HuH-7 (cell line): ENCODE measurements at regions not wholly inside any gene's neighbourhood (a gene's known extent, or its start where the extent isn't known, plus 50 kb on each side); places are given as distances from the start of the nearest gene placed in this dataset.
A peak's percentile ranks its signal among the peaks of the same experiment; 100 is the strongest.

Source experiments
- DNase-seq: peaks from one replicate; pipeline ENCODE4 v3.0.0; 2011; ENCODE audit warnings: low spot score

DNA sequence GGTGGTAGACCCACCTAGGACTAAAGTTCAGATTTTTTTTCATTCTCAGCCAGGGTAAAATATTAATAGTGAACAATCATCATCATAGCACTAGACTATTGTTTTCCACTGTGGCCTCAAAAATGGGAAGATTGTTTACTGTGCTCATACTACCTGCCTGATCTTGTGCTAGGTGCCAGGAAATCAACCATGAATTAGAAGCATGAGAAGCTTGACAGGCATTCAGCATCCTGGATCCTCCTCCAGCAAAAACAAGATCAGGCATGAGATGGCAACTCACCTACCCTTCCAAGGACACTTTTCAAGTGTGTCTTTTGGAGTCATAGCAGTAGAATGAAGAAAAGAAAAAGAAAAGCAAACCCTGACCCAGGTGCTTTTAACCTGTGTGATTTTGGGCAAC is 174.2 kb downstream of the CYLD start:
- DNase-seq = no peak

DNA sequence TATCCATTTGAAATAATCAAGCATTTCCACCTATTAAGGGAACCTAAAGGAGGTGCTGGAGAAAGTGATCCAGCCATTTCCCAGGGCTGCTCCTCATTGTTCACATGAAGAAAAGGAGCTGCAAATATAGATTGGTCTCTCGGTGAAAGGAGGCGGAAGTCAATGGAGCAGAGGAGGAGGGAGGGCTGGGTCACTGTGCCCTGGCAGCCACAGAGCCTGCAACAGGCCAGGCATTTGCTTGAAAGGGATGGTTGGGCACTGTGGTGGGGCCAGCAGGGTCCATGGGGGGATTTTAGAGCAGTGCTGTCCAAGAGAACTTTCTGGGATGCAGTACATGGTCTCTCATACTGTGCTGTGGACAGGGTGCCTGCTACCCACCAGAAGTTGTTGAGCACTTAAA is 173.2 kb downstream of the CYLD start:
- DNase-seq = no peak

DNA sequence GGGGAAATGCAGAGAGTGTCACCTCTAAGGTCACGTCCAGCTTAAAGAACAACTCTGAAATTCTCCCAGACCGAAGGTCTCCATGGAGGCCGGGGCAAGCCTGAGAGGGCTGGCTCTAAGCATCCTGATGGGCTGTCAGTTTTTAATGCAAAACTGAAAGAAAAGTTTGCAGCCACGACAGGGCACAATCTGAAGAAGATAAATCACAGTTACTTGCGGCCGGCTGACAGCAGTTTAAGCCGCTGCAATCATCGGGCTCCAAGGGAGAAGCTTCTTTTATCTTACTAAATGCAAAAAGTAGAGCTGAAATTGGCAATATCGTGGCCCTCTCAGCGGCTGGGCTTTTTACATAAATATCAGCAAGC is 168.8 kb downstream of the CYLD start:
- no peak for DNase-seq

DNA sequence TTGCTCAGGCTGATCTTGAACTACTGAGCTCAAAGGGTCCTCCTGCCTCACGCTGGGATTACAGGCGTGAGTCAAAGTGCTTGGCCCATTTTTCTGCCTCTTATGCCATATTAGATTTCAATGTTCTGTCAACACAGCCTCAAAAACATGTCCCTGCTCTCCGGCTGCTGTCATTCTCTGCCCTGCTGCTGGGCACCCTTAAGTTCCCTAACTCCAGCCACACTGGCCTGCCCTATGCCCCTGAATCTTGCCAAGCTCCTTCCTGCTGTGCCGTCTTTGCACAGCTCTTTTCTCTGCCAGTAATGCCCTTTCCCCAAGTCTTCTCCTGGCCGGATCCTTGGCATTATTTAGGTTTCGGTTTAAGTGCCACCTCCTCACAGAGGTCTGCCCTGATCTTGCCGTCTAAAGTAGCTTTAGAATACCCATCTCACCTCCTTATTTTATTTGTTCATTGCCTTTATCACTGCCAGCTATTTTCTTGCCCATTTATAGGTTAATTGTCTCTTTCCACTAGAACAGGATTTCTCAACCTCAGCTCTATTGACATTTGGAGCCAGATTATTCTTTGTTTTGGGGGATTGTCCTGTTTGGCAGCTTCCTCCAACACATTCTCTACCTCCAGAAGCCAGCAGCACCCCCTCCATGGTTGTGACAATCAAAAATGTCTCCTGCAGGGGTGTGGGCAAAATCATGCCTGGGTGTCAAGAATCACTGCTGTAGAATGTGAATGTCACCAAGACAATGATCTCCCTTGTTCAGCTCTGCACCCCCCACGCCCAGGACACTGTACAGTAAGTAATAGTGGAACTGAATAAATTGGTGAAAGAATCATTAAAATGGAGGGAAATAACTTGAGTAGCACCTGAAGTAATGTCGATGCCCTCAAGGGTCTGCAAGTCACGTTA is 168.2 kb downstream of the CYLD start:
- no peak for DNase-seq

DNA sequence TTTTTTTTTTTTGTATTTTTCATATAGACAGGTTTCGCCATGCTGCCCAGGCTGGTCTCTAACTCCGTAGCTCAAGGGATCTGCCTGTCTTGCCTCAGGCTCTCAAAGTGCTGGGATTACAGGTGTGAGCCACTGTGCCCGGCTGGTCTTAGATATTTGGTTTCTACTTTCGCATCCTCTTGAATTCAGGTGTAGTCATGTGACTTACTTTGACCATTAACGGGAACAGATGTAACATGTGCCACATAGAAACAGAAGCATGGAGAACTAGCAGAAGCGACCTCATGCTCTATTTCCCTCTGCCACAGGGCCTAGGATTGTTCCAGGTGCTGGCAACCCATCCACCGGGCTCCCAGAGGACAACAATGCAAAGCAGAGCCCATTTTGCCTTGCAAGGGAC is 166.6 kb downstream of the CYLD start:
- no peak for DNase-seq

DNA sequence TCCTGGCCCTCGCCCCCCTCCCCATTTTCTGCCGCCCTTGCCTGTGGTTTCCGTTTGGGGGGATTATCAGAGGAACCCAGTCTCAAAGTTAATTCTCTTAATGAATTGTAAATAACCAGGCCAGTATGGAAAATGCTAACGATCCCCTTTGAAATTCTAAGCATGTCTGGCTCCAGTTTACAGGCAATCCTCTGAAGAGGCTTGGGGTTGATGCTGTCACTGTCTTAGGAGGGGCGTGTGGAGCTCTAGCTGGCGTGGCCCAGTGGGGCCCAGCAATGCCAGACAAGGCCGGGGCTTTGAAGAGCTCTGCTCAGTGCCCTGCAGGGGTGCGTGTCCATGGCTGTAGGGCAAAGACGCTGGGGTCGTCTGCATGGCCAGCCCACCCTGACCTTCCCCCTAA is 164.6 kb downstream of the CYLD start:
- no peak for DNase-seq

DNA sequence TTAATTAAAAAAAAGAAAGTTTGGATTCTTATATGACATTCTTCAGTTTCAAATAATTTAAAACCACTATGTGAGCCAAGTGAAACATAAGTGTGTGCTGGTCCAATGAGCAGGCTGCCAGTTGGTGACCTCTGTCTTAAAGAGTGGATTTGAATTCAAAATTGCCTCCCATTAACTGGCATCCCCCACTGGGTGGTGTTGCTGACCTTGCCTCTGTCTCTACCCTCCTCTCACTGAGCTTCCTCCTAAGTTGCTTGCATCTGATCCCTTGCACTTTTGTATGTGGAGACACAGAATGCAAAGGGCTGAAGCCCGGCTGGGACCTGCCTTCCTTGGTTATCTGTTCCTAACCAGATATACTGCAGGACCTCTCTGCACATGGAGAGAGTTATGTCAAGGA is 160.6 kb downstream of the CYLD start:
- DNase-seq = no peak

DNA sequence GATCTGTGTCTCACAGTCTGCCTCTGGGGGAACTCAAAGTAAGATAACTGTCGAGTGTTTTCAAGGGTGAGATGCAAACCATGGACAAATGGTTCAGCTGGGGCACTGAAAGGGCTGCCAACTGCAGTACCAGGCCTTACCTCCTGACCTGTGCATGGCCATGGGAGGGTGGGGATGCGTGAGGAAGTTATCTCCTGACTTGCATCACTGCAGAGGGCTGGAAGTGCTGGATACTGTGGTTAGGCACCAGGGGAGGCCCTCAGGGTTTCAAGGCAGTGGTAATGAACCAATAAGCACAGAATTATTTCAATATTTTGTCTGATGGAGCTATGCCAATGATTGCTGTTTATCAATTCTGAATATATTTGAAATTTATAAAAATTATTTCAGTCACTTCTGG is 159.2 kb downstream of the CYLD start:
- no peak for DNase-seq

DNA sequence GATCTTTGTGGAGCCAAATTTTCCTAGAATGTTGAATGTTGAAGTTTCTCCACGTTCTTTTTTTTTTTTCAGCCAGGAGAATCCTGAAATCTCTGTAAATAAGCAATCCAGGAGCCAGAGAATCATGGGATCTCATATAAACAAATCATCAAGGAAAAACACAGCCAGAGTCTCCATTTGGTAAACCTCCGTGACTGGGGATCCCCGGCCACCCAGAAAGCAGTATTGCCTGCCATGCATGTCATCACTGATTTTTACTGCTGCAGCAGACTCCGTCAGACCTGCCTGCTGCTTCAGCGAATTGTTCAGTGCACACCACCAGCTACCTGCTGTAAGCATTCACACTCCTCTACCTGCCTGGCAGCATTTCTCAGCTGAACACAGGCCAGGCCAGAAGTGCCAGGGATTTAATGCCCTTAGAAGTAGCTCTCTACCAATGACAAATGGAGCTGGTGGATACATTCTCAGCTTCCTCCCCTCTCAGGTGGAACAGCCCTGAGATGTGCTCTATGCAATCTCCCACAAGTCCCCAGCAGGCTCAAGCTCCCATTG is 158.6 kb downstream of the CYLD start:
- DNase-seq = no peak

DNA sequence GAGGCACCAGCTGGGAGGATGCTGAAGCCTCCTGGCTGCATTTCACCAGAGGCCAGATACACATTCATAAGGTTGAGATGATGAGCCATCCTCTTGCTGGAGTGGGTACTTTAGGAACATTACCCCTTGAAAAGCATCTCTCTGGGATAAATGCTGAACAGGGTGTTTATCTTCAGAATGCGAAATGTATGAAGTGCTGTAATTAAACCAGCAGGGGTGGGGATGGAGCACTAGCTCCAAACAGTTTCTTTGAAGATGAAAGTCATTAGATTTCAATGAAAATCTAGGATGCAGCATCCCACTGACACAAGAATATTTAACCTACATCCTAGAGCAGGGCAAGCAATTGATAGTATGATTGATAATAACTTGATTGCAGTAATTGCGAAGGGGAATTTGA is 158.1 kb downstream of the CYLD start:
- no peak for DNase-seq

DNA sequence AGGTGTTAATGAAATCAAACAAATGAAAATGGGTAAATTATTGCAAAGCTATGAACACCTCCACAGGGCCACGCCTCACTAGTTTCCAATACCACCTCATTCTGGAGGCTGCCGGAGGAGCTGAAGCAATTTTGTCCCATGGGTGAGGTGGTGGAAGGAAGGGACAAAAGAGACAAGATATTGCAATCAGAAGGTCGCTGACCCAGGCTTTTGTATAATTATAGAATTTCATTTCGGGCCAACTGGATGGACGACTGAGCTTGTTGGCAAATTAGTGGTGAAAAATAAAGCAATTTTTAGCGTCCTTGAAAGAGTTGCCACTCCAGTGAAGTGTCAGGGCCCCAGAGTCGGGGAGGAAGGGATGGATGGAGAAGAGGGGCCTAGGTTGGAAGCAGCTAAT is 147.9 kb downstream of the CYLD start:
- no peak for DNase-seq

DNA sequence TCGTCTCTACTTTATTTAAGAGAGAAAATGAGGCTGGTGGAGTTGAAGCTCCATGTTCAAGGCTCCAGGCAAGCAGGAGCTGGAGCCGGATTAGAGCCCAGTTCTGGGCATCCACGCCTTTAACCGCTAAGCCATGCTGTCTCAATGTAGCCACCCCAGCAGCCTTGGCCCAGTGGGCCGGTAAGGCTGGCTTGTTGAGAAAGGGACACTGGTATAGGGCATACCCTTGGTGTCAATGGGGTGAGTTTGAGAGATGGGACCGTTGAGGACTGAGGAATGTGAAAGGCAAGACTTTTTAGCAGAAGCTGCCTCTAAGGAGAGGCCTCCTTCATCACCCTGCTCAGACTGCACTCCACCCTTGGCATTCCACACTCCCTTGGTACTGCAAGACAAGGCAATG is 147.4 kb downstream of the CYLD start:
- no peak for DNase-seq

DNA sequence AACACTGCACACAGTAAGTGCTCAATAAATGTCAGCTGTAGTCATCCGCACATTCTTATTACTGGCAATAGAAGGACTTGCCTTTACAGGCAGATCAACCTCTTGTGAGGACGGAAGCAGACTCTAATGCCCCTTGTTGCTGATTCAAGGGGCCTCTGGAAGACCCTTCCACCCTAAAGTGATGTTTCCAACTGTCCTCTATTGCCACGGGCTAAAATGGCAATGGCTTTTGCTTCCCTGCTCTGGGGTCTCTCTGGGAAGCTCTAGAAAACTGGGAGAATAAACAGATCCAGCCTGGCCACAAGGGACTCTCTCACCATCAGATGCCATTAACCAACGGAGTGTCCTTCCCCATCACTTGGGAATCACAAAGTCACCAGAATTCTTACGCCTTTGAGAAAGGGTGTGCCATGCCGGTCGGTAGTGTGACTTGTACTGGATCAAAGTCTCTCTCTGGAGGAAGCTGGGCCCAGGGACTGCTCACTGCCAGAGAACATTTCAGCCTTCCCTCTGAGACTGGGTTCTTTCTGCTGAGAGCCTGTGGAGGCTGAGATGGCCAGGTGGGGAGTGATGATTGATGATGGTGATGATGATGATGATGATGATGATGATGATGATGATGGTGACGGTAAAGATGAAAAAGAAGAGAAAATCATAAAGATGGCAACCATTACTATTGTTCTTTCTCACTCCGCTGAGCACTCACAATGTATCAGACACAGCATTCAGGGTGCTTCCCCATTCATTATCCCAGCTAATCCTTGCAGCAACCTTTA is 146.8 kb downstream of the CYLD start:
- no peak for DNase-seq

DNA sequence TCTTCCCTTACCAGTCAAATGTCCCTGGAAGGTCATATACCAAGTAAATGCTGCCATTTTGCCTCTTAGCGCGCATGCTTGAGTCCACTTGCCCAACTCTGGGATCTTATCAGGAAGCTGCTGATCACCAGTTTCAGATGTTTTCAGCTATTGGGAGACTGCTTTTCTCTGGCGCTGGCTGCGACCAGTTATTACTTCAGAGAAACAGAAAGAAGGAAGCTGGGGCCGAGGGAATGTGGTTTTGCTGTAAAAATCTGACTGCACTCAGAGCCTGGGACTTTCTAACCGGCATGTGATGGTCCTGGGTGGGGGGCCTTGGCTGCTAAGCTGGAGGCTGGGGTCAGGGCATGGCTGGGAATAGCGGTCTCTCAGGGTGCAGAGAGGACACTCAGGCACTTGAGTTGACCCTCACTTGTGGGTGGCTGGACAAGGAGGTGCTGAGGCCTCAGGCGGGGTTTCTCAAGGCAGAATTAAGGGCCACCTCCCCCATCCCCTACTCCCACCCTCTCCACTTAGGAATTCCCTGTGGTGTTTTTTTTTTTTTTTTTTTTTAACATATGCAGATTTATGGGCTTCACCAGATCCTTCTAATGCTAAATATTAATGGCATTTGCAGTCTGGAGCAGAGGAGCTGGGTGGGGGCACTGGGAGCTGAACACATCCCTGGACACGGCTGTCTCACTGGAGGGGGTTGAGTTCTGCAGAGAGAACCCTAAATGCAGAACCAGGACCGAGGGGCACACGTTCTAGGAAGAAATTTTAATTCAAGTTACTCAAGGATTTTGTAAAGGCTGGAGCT is 145.8 kb downstream of the CYLD start:
- no peak for DNase-seq

DNA sequence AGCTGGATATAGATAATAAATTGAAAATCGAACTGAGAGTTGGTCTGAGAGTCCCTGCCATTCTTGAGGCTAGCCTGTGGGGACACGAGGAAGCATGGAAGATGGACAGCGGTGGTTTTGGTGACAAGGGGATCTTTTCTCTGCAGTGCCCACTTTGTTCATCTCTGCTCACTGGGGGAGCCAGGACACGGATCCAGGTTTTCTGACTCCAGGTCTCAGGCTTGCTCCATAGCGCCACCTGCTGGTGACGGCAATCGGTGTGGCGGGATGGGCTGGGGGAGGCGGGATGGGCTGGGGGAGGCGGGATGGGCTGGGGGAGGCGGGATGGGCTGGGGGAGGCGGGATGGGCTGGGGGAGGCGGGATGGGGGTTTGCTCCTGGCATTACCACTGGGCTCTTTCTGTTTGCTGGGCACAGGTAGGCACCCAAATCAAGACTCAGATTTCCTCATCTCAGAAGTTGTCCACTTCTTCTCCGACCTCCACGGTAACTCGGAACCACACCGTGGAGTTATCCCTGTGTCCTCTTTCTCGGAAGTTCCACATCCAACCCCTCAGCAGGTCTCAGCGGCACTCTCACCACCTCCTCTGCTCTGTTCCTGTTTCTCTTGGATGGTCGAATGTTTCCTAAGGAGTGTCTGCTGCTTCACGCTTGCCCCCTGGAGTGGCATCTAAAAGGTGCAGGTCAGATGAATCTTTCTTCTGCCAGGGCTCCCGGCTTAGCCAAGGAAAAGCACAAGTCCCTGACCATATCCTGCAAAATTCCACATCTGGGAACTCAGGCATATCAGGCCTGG is 142.4 kb downstream of the CYLD start:
- peak; percentile 63 for DNase-seq

DNA sequence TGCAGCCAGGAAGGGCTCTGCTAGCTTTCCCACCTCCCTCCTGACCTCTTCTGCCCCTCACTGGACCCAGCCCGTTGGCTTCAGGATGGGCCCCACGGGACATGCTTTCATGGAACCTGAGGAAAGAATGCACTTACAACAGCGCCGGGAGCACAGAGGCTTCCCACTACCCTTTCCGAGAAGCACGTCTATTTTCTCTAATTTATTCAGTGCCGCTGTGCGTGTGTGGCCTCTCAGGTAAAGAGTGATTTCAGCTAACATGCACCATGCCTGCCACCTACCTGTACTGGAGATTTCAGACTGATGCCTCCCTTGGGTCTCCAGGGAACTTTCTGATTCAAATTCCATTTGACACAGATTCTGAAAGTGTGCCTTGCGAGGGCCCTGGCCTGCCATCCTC is 140.1 kb downstream of the CYLD start:
- no peak for DNase-seq

DNA sequence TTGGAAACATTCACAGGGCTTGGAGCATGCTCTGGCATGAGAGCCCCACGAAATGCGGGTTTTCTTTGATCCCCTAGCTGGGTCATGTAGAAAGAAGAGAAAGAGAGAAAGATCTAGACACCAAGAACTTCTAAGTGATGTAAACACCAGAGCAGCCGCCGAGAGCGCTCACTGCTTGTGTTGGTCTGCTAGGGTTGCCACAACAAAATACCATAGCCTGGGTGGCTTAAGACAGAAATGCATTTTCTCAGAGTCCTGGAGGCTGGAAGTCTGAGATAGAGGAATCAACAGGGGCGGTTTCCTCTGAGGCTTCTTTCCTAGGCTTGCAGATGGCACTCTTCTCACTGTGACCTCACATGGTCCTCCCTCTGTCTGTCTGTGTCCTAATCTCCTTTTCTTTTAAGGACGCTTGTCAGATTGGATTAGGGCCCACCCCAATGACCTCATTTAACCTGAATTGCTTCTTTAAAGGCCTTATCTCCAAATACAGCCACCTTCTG is 139.5 kb downstream of the CYLD start:
- no peak for DNase-seq

DNA sequence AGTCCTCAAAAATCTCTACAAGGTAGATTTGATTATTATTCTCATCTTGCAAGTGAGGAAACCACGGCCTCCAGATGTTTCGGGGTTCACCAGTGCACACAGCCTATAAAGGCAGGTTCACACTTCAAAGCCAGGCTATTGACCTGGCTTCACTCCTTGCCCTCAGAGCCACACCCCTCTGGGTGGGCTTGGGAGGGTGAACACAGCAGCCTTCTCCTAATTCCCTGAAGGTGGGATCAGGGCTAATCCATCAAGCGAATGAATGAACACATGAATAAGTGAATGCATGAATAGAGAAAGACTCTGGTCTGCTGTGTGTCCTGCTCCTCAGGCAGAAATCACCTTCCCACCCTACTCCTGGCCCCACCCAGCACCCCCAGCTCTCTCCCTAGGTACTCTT is 139.0 kb downstream of the CYLD start:
- no peak for DNase-seq

DNA sequence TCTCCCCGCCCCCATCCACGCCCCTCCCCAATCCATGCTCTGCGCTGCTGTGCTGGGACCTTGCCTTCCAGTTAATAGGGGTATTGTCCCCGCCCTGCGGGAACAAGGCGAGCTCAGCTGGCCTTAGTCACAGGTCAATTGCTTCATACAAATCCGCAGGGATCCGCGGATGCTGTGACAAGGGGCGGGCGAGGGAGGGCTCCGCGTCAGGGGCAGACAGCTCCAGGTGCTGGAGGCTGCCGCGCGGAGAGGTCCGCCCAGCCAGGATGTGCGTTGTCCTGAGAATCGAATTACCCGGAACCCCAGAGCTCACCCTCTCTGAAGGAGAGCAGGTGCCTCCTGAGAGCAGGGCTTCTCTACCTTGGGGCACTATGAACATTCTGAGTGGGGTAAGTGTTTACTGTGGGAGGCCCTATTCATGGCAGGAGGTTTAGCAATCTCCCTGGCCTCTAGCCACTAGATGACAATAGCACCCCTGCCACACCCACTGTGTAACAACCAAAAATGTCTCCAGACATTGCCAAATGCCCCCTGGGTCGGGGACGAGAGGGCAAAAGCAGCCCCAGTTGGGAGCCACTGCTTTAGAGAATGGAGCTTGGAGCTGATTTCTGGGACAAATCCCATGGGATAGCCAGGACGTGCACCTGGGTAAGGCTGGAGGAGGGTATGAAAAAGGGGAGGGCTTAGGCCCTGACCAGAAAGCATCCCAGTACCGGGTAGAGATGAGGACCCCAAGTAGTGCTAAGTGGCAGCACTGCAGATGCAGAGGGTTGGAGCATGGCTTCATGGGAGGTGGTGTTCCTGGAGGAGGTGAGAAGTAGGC is 138.2 kb downstream of the CYLD start:
- no peak for DNase-seq

DNA sequence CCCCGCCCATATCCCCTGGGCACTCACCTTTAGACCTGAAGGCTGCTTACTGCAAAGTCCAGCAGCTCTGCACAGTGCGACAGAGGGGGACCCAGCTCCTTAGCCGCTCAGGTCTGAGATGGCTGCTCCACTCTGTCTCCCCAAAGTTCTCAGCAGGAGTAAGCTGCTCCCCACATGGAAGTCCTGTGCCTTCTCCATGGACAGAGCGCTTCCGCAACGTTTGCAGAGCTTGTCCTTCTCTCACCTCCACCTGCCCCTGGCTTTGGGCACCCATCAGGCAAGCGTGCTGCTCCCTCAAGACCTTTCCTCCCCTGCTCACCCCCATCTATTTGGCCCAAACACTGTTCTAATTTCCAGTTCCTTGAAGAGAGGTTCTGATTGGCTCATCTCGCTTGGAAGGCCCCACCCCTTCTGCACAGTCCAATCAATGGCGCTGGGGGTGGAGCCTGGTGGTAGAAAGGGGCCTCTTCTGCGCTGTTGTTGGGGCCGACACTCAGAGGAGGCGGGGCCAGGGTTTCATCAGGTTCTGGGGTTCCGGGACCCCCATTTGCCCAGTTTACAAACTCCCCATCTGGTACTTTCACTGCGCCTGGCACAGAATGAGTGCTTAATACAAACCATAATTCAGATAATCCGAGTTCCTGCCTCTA is 137.2 kb downstream of the CYLD start:
- DNase-seq = no peak
